ENCODE measurements at regions not wholly inside any gene's neighbourhood (a gene's known extent, or its start where the extent isn't known, plus 50 kb on each side); places are given as distances from the start of the nearest gene placed in this dataset.

DNA sequence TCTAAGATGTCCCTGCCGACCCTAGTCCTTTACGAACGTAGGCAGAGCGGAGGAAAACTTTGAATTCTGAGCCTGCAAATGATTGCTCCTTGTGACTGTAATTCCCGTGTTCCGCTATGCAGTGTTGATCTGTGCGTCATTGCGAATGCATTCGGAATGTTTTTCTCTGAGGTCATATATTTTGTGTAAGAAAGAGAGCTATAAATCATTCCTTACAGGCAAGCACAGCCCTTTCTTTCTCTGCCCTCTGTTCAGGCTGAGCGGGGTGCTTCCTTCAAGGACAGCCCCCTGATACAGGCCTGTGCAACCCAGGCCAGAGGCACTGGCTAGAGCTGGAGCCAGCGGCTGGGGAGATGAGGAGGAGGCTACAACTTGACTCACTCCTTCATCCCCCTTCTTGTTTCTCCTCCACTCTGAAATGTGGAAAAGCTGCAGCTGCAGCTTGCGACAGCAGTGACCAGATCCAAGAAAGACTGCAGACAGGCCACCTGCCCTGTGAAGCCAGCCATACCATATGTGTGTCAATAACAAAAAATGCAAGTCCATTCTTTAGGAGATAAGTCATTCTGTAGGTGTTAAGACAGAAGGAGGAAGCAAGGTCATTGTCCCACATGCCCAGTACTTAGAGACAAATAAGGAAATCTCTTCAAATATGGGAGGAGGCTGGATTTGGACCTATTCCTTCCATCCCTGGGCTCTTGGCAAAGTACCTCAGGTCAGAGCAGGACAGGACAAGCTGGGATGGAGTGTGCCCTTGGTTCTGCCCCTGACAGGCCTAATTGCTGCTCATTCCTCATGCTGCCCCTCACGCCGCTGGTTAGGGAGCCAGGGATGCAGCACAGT lies 345.7 kb upstream of the WWC1 start:
- H3K4me2 ChIP-seq (ENCODE audit: unreplicated experiment): peak overlapping the region; percentile 27
- peak overlapping the region; percentile 98 for H3K27ac ChIP-seq
- DNase-seq: peak; percentile 84
- no peak overlapping the region for H3K4me3 ChIP-seq
- H3K27me3 ChIP-seq (replicated peaks; ENCODE audit: insufficient read depth): no peaks in the 10 kb centered on the region
- TF ChIP-seq EZH2phosphoT487 (IDR thresholded peaks at IDR 0.05; ENCODE audit: insufficient read depth, low read depth): no peak
- no peak for TF ChIP-seq EZH2 (IDR thresholded peaks at IDR 0.05; ENCODE audit: insufficient read depth, poor library complexity, severe bottlenecking)
- peaks cover 92% of the 10 kb centered on the region for H3F3A ChIP-seq (ENCODE audit: insufficient read depth)
- H3K36me3 ChIP-seq (ENCODE audit: low read depth): no peaks in the 10 kb centered on the region
- H3K9ac ChIP-seq: peak overlapping the region; percentile 43
- no peaks in the 10 kb centered on the region for H3K9me2 ChIP-seq (ENCODE audit: insufficient read depth)
- in situ Hi-C loops (cut with MboI): no loop called here
- H3K79me2 ChIP-seq (ENCODE audit: insufficient read depth): peaks cover 49% of the 10 kb centered on the region
- H4K20me1 ChIP-seq (ENCODE audit: insufficient read depth): no peaks in the 10 kb centered on the region
- H2AFZ ChIP-seq: no peak overlapping the region
- H3K4me1 ChIP-seq (ENCODE audit: insufficient read depth): peaks cover 99% of the 10 kb centered on the region
- 64 to 68% methylated on average over 14 of the region's 14 CpGs for WGBS, 2 experiments (ENCODE audit: low coverage in 1 of 2, low lambda C conversion rate in 2 of 2, missing lambda C conversion rate in 2 of 2)
- no peaks in the 10 kb centered on the region for H3K9me3 ChIP-seq (ENCODE audit: low read depth)

DNA sequence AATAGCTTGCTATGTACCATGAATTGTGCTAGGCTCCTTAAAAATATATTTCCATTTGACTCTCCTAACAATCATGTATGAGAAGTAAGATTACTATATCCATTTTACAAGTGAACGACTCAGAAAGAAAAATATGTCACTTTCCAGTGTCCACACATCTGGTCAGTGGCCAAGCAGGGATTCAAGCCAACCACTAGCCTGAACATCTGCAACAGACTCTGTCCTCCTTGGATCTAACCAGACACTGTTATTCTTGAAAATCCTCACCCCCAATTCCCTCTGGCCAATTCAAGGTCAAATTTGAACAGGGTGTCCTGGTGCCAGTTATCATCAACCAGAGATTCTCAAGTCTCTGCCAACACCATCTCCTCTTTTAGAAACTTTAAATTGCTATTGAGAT lies 344.1 kb upstream of the WWC1 start:
- no peaks in the 10 kb centered on the region for H3K36me3 ChIP-seq (ENCODE audit: low read depth)
- in situ Hi-C loops (cut with MboI): no loop called here
- H3K27me3 ChIP-seq (replicated peaks; ENCODE audit: insufficient read depth): no peaks in the 10 kb centered on the region
- H3K4me1 ChIP-seq (ENCODE audit: insufficient read depth): peaks cover 93% of the 10 kb centered on the region
- H3F3A ChIP-seq (ENCODE audit: insufficient read depth): peaks cover 84% of the 10 kb centered on the region
- H3K9me2 ChIP-seq (ENCODE audit: insufficient read depth): no peaks in the 10 kb centered on the region
- WGBS, 2 experiments (ENCODE audit: low coverage in 1 of 2, low lambda C conversion rate in 2 of 2, missing lambda C conversion rate in 2 of 2): 38 to 50% methylated on average over 1 of the region's 1 CpG
- H3K9ac ChIP-seq: no peak overlapping the region
- H4K20me1 ChIP-seq (ENCODE audit: insufficient read depth): no peaks in the 10 kb centered on the region
- H2AFZ ChIP-seq: no peak overlapping the region
- TF ChIP-seq EZH2phosphoT487 (IDR thresholded peaks at IDR 0.05; ENCODE audit: insufficient read depth, low read depth): no peak
- no peak for TF ChIP-seq EZH2 (IDR thresholded peaks at IDR 0.05; ENCODE audit: insufficient read depth, poor library complexity, severe bottlenecking)
- H3K27ac ChIP-seq: peak overlapping the region; percentile 98; the same call in 1 of the 2 replicates
- H3K4me2 ChIP-seq (ENCODE audit: unreplicated experiment): no peak overlapping the region
- peaks cover 43% of the 10 kb centered on the region for H3K79me2 ChIP-seq (ENCODE audit: insufficient read depth)
- no peaks in the 10 kb centered on the region for H3K9me3 ChIP-seq (ENCODE audit: low read depth)
- H3K4me3 ChIP-seq: no peak overlapping the region
- peak; percentile 54 for DNase-seq

DNA sequence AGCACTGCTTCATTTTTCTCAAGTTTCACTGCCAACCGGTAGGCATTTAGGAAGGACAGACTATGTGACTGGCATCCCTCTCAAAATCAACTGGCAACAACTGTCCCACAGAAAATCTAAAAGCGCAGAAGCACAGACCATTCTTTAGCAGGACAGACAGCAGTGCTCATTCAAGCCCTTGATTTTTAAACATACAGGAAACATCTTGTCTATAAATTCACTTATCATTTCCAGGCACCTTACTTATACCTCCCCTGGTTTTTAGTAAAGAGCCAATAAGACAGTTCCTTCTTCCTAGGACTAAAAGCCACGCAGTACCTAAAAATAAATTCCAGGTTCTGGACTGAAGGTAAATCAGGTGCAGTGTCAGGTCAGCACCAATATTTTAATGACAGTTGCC lies 343.2 kb upstream of the WWC1 start:
- in situ Hi-C loops (cut with MboI): no loop called here
- no peak for DNase-seq
- H2AFZ ChIP-seq: no peak overlapping the region
- H3K9me2 ChIP-seq (ENCODE audit: insufficient read depth): no peaks in the 10 kb centered on the region
- H3K4me2 ChIP-seq (ENCODE audit: unreplicated experiment): no peak overlapping the region
- H3K9ac ChIP-seq: no peak overlapping the region
- H3K9me3 ChIP-seq (ENCODE audit: low read depth): no peaks in the 10 kb centered on the region
- H3K4me3 ChIP-seq: no peak overlapping the region
- no peak overlapping the region for H3K27ac ChIP-seq
- H3F3A ChIP-seq (ENCODE audit: insufficient read depth): peaks cover 74% of the 10 kb centered on the region
- H3K4me1 ChIP-seq (ENCODE audit: insufficient read depth): peaks cover 83% of the 10 kb centered on the region
- TF ChIP-seq EZH2 (IDR thresholded peaks at IDR 0.05; ENCODE audit: insufficient read depth, poor library complexity, severe bottlenecking) (no peak), EZH2phosphoT487 (IDR thresholded peaks at IDR 0.05; ENCODE audit: insufficient read depth, low read depth) (no peak)
- 92 to 93% methylated on average over 3 of the region's 3 CpGs for whole genome bisulfite sequencing, 2 experiments (ENCODE audit: low coverage in 1 of 2, low lambda C conversion rate in 2 of 2, missing lambda C conversion rate in 2 of 2)
- H3K36me3 ChIP-seq (ENCODE audit: low read depth): no peaks in the 10 kb centered on the region
- H3K27me3 ChIP-seq (replicated peaks; ENCODE audit: insufficient read depth): no peaks in the 10 kb centered on the region
- no peaks in the 10 kb centered on the region for H4K20me1 ChIP-seq (ENCODE audit: insufficient read depth)
- H3K79me2 ChIP-seq (ENCODE audit: insufficient read depth): peaks cover 33% of the 10 kb centered on the region

DNA sequence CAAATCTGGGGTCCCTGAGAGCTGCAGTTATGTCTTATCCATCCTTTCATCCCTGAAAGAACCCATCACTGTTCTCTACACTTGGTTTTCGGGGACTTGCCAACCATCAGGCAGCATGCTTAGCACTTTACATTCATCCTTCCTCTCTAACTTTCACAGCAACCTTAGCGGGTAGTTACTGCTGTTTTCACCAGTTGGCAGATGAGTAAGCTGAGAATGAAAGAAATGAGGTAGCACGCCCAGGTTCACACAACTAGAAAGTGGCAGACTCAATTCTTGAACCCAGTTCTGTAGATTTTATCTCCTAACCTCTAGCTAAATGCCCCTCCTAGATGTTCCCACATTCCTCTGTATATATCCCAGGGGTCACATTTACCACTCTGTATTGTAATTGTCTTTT lies 342.0 kb upstream of the WWC1 start:
- H3K4me3 ChIP-seq: no peak overlapping the region
- peak overlapping the region; percentile 61 for H3K27ac ChIP-seq
- WGBS, 2 experiments (ENCODE audit: low coverage in 1 of 2, low lambda C conversion rate in 2 of 2, missing lambda C conversion rate in 2 of 2): 43 to 54% methylated on average over 3 of the region's 3 CpGs

More for the DNA sequence above, 342.0 kb upstream of the WWC1 start:
- H3F3A ChIP-seq (ENCODE audit: insufficient read depth): peaks cover 67% of the 10 kb centered on the region
- H3K9ac ChIP-seq: 0 out of 2 replicates have a peak overlapping the region, but pooled peaks have one; percentile 12
- H2AFZ ChIP-seq: no peak overlapping the region
- DNase-seq: peak; percentile 60
- no peaks in the 10 kb centered on the region for H3K9me2 ChIP-seq (ENCODE audit: insufficient read depth)
- H3K79me2 ChIP-seq (ENCODE audit: insufficient read depth): peaks cover 22% of the 10 kb centered on the region
- H4K20me1 ChIP-seq (ENCODE audit: insufficient read depth): no peaks in the 10 kb centered on the region
- H3K27me3 ChIP-seq (replicated peaks; ENCODE audit: insufficient read depth): no peaks in the 10 kb centered on the region
- peaks cover 72% of the 10 kb centered on the region for H3K4me1 ChIP-seq (ENCODE audit: insufficient read depth)
- in situ Hi-C loops (cut with MboI): no loop called here
- H3K36me3 ChIP-seq (ENCODE audit: low read depth): peaks cover under 1% of the 10 kb centered on the region; the same call in 1 of the 2 replicates
- no peaks in the 10 kb centered on the region for H3K9me3 ChIP-seq (ENCODE audit: low read depth)
- H3K4me2 ChIP-seq (ENCODE audit: unreplicated experiment): peak overlapping the region; percentile 90
- TF ChIP-seq EZH2phosphoT487 (IDR thresholded peaks at IDR 0.05; ENCODE audit: insufficient read depth, low read depth): no peak
- TF ChIP-seq EZH2 (IDR thresholded peaks at IDR 0.05; ENCODE audit: insufficient read depth, poor library complexity, severe bottlenecking): no peak
